Brain microvascular endothelial cell (primary cell): ENCODE measurements at regions not wholly inside any gene's neighbourhood (a gene's known extent, or its start where the extent isn't known, plus 50 kb on each side); places are given as distances from the start of the nearest gene placed in this dataset.

Source experiments
- DNase-seq: peaks from one replicate; pipeline ENCODE4 v3.0.0-alpha.2; 2020
- H3K27ac ChIP-seq: fragments of 250-450 bp; sonication (Bioruptor Pico); 2 replicates; pipeline ENCODE4 v1.5.1; 2020; ENCODE audit warnings: mild to moderate bottlenecking, moderate library complexity
- H3K27me3 ChIP-seq: fragments of 250-450 bp; sonication (Bioruptor Pico); replicated peaks from 2 replicates; pipeline ENCODE4 v1.5.1; 2020; ENCODE audit warnings: mild to moderate bottlenecking
- H3K36me3 ChIP-seq: fragments of 250-450 bp; sonication (Bioruptor Pico); replicated peaks from 2 replicates; pipeline ENCODE4 v1.5.1; 2020; ENCODE audit warnings: mild to moderate bottlenecking
- H3K4me3 ChIP-seq: 2 replicates; pipeline ENCODE4 v1.5.1; 2011; ENCODE audit warnings: low read depth, mild to moderate bottlenecking, control low read depth, low read length, moderate library complexity
- in situ Hi-C: cut with HindIII; loops from 2 replicates; pipeline ENCODE4 v1.10.0; 2017; ENCODE audit warnings: low sequenced_read_pairs, low pct_ligation_motif_present
- TF ChIP-seq, protein P1 (sequence below): IDR thresholded peaks from 2 replicates; pipeline ENCODE4 v1.5.1; 2011; ENCODE audit warnings: low read depth, mild to moderate bottlenecking, moderate library complexity, low read length, control low read depth, inconsistent platforms; ENCODE audit errors: missing control alignments

DNA sequence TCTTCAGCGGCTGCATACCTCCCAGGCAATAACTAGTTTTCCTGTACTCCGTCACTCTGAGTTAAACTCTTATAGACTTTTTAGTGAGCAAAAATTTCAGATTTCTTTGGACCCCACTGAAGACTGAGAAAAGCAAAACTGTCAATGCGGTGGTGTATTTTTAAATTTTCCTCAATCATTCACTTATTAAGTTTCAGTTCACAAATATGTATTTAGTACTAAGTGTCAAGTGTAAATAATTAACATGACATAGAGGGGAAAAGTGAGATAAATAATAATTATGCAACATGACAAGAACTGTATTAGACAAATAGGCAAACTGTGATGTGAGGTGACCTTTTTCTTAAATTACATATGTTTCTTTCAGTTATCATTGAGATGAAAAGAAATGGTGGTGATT, 124.4 kb downstream of the NAF1 start:
- in situ Hi-C loops: no loop called here
- Histone ChIP-seq H3K27ac (no peak overlapping the region), H3K27me3 (no peaks in the 10 kb centered on the region), H3K4me3 (no peak overlapping the region), H3K36me3 (no peaks in the 10 kb centered on the region)
- TF ChIP-seq, protein P1, sequence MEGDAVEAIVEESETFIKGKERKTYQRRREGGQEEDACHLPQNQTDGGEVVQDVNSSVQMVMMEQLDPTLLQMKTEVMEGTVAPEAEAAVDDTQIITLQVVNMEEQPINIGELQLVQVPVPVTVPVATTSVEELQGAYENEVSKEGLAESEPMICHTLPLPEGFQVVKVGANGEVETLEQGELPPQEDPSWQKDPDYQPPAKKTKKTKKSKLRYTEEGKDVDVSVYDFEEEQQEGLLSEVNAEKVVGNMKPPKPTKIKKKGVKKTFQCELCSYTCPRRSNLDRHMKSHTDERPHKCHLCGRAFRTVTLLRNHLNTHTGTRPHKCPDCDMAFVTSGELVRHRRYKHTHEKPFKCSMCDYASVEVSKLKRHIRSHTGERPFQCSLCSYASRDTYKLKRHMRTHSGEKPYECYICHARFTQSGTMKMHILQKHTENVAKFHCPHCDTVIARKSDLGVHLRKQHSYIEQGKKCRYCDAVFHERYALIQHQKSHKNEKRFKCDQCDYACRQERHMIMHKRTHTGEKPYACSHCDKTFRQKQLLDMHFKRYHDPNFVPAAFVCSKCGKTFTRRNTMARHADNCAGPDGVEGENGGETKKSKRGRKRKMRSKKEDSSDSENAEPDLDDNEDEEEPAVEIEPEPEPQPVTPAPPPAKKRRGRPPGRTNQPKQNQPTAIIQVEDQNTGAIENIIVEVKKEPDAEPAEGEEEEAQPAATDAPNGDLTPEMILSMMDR: no peak
- no peak for DNase-seq

DNA sequence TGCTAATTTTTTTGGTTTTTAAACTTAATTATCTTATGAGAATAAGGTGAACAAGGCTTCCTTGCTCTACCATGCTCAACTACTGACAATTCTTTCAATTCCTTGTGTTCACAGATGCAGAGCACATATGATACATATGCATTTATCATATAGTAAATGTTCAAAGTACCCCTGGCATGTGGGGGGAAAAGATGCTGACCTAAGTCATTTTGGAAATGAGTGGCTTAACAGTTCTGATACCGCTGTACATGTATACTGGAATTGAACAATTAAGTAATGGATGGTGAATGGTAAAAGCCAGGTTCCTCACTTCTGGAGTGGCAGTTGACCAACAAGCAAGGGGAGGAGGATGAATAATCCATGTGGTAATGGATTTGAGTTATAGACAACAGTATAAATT, 149.6 kb downstream of the NAF1 start:
- no peak overlapping the region for H3K4me3 ChIP-seq
- no peaks in the 10 kb centered on the region for H3K36me3 ChIP-seq
- no peaks in the 10 kb centered on the region for H3K27me3 ChIP-seq
- TF ChIP-seq, protein P1: no peak
- no peak overlapping the region for H3K27ac ChIP-seq
- DNase-seq: no peak
- in situ Hi-C loops: no loop called here

DNA sequence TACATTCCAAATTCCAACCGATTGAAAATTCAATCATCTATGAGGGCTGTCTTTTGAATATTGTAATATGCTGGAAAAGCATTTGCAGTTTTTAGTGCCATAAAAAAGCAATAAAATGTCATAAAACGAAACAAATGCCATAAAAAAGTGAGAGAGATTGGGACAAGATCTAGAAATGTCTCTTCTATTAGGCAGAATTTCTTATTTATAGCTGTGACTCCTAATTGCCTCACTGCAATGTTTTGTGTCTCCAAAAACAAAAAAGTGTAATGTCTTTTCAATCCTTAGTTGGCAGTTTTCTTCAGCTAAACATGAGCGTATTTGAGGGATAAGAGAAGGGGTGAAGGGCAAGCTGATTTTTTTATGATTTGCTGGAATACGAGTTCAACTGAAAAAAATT, 153.9 kb downstream of the NAF1 start:
- H3K27me3 ChIP-seq: no peaks in the 10 kb centered on the region
- H3K36me3 ChIP-seq: no peaks in the 10 kb centered on the region
- DNase-seq: no peak
- in situ Hi-C loops: no loop called here
- TF ChIP-seq, protein P1: no peak
- no peak overlapping the region for H3K4me3 ChIP-seq
- H3K27ac ChIP-seq: no peak overlapping the region

DNA sequence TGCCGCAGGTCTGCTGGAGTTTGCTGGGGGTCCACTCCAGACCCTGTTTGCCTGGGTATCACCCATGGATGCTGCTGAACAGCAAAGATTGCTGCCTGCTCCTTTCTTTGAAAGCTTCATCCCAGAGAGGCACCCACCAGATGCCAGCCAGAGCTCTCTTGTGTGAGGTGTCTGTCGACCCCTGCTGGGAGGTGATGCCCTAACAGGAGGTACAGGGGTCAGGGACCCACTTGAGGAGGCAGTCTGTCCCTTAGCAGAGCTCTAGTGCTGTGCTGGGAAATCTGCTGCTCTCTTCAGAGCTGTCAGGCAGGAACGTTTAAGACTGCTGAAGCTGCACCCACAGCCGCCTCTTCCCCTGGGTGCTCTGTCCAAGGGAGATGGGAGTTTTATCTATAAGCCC, 162.7 kb downstream of the NAF1 start:
- TF ChIP-seq, protein P1: no peak
- Histone ChIP-seq H3K27me3 (no peaks in the 10 kb centered on the region), H3K36me3 (no peaks in the 10 kb centered on the region), H3K27ac (no peak overlapping the region), H3K4me3 (no peak overlapping the region)
- DNase-seq: no peak
- in situ Hi-C loops: no loop called here

DNA sequence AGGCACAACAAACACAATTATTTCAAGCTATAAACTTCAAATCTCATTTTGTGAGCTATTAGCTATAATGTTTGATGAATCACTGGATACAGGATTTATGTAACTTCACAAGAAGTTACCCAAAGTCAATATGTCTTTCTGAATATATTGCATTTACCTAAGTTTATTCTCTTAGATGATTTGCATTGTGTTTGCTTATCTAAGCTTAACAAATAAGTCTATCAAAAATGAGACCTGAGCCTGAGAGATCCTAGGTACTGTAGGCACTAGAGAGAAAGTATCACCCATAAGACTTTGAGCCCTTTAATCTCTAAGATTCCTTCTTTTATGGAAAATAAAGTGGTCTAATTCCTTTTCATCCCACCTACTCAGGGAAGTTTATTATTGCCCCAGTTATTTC, 178.2 kb downstream of the NAF1 start:
- TF ChIP-seq, protein P1: no peak
- no peaks in the 10 kb centered on the region for H3K36me3 ChIP-seq
- H3K27me3 ChIP-seq: no peaks in the 10 kb centered on the region
- no peak for DNase-seq
- in situ Hi-C loops: no loop called here
- H3K27ac ChIP-seq: no peak overlapping the region
- no peak overlapping the region for H3K4me3 ChIP-seq

DNA sequence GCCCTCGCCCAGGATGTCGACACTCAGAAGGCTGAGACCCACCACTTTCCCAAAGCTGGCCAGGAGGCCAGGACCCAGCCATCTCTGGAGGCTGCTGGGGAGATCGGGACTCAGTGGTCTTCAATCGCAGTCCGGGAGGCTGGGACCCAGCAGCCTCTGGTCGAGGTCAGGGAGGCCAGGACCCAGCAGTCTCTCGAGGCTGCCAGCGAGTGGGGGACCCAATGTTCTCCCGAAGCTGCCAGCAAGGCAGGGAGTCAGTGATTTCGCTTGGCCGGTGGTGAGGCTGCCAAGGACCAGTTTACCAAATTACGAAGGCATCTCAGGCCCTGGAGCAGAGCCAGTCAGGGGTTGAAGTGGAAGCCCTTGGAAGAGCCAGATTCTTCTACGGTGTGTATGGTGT, 181.6 kb downstream of the NAF1 start:
- Histone ChIP-seq H3K27me3 (no peaks in the 10 kb centered on the region), H3K4me3 (no peak overlapping the region), H3K27ac (no peak overlapping the region), H3K36me3 (no peaks in the 10 kb centered on the region)
- in situ Hi-C loops: no loop called here
- no peak for DNase-seq
- TF ChIP-seq, protein P1: no peak
